K562 (cell line): ENCODE measurements at regions not wholly inside any gene's neighbourhood (a gene's known extent, or its start where the extent isn't known, plus 50 kb on each side); places are given as distances from the start of the nearest gene placed in this dataset.

Experiments
- KHSRP ChIP-seq: fragments of 450-650 bp; IDR thresholded peaks from 2 replicates; pipeline ENCODE4 v1.6.1; 2017
- TRIM24 ChIP-seq, 2 experiments: fragments of 450-650 bp; IDR thresholded peaks; 2 replicates each; pipeline ENCODE4 v1.6.1; 2016
- ZNF695 ChIP-seq: fragments of 450-650 bp; formaldehyde crosslinking; IDR thresholded peaks from 2 replicates; pipeline ENCODE4 v1.4.0; 2020; ENCODE audit warnings: mild to moderate bottlenecking, moderate library complexity
- ZNF764 ChIP-seq: fragments of 250-450 bp; sonication (Bioruptor Pico); IDR thresholded peaks from 2 replicates; pipeline ENCODE4 v1.4.0; 2020; ENCODE audit warnings: low read depth, mild to moderate bottlenecking, moderate library complexity
- TF ChIP-seq, protein P1 (sequence below): fragments of 200-600 bp; sonication (generic); IDR thresholded peaks from one replicate; pipeline ENCODE4 v1.6.1; 2012; ENCODE audit warnings: mild to moderate bottlenecking, low read depth, low read length, inconsistent platforms
- TF ChIP-seq, protein P2 (sequence below): fragments of 250-450 bp; sonication (Bioruptor Pico); IDR thresholded peaks from 2 replicates; pipeline ENCODE4 v1.8.0; 2021; ENCODE audit warnings: moderate library complexity, mild to moderate bottlenecking, inconsistent platforms

DNA sequence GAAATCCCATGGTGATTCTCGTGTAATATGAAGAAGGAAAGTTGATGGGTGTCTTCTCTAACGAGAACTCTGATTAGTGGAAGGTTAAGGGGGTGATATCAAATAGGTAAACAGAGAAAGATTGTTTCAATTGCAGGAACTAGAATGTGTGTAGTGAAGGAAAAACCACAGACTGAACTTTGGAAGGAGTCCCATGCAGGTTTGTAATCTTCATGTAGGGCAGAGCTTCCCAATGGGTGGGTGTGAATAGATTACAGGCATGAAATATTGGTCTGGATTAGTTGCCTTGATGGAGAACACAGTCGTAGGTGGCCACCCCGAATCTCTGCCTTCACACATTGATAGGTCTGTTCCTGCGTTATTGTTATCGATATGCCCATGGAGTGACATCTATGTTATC lies 295.5 kb downstream of the KCNRG start (continued):
- TF ChIP-seq, protein P1, sequence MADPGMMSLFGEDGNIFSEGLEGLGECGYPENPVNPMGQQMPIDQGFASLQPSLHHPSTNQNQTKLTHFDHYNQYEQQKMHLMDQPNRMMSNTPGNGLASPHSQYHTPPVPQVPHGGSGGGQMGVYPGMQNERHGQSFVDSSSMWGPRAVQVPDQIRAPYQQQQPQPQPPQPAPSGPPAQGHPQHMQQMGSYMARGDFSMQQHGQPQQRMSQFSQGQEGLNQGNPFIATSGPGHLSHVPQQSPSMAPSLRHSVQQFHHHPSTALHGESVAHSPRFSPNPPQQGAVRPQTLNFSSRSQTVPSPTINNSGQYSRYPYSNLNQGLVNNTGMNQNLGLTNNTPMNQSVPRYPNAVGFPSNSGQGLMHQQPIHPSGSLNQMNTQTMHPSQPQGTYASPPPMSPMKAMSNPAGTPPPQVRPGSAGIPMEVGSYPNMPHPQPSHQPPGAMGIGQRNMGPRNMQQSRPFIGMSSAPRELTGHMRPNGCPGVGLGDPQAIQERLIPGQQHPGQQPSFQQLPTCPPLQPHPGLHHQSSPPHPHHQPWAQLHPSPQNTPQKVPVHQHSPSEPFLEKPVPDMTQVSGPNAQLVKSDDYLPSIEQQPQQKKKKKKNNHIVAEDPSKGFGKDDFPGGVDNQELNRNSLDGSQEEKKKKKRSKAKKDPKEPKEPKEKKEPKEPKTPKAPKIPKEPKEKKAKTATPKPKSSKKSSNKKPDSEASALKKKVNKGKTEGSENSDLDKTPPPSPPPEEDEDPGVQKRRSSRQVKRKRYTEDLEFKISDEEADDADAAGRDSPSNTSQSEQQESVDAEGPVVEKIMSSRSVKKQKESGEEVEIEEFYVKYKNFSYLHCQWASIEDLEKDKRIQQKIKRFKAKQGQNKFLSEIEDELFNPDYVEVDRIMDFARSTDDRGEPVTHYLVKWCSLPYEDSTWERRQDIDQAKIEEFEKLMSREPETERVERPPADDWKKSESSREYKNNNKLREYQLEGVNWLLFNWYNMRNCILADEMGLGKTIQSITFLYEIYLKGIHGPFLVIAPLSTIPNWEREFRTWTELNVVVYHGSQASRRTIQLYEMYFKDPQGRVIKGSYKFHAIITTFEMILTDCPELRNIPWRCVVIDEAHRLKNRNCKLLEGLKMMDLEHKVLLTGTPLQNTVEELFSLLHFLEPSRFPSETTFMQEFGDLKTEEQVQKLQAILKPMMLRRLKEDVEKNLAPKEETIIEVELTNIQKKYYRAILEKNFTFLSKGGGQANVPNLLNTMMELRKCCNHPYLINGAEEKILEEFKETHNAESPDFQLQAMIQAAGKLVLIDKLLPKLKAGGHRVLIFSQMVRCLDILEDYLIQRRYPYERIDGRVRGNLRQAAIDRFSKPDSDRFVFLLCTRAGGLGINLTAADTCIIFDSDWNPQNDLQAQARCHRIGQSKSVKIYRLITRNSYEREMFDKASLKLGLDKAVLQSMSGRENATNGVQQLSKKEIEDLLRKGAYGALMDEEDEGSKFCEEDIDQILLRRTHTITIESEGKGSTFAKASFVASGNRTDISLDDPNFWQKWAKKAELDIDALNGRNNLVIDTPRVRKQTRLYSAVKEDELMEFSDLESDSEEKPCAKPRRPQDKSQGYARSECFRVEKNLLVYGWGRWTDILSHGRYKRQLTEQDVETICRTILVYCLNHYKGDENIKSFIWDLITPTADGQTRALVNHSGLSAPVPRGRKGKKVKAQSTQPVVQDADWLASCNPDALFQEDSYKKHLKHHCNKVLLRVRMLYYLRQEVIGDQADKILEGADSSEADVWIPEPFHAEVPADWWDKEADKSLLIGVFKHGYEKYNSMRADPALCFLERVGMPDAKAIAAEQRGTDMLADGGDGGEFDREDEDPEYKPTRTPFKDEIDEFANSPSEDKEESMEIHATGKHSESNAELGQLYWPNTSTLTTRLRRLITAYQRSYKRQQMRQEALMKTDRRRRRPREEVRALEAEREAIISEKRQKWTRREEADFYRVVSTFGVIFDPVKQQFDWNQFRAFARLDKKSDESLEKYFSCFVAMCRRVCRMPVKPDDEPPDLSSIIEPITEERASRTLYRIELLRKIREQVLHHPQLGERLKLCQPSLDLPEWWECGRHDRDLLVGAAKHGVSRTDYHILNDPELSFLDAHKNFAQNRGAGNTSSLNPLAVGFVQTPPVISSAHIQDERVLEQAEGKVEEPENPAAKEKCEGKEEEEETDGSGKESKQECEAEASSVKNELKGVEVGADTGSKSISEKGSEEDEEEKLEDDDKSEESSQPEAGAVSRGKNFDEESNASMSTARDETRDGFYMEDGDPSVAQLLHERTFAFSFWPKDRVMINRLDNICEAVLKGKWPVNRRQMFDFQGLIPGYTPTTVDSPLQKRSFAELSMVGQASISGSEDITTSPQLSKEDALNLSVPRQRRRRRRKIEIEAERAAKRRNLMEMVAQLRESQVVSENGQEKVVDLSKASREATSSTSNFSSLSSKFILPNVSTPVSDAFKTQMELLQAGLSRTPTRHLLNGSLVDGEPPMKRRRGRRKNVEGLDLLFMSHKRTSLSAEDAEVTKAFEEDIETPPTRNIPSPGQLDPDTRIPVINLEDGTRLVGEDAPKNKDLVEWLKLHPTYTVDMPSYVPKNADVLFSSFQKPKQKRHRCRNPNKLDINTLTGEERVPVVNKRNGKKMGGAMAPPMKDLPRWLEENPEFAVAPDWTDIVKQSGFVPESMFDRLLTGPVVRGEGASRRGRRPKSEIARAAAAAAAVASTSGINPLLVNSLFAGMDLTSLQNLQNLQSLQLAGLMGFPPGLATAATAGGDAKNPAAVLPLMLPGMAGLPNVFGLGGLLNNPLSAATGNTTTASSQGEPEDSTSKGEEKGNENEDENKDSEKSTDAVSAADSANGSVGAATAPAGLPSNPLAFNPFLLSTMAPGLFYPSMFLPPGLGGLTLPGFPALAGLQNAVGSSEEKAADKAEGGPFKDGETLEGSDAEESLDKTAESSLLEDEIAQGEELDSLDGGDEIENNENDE = no peak
- TF ChIP-seq TRIM24 (IDR thresholded peaks at IDR 0.05) = no peak
- no peak for TF ChIP-seq KHSRP
- no peak for TF ChIP-seq ZNF695 (CRISPR knock-in tag)
- TF ChIP-seq, protein P2, sequence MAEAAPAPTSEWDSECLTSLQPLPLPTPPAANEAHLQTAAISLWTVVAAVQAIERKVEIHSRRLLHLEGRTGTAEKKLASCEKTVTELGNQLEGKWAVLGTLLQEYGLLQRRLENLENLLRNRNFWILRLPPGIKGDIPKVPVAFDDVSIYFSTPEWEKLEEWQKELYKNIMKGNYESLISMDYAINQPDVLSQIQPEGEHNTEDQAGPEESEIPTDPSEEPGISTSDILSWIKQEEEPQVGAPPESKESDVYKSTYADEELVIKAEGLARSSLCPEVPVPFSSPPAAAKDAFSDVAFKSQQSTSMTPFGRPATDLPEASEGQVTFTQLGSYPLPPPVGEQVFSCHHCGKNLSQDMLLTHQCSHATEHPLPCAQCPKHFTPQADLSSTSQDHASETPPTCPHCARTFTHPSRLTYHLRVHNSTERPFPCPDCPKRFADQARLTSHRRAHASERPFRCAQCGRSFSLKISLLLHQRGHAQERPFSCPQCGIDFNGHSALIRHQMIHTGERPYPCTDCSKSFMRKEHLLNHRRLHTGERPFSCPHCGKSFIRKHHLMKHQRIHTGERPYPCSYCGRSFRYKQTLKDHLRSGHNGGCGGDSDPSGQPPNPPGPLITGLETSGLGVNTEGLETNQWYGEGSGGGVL (CRISPR knock-in tag) = no peak
- TF ChIP-seq ZNF764 (CRISPR knock-in tag) = no peak
